HG02759 (cell line): ENCODE measurements at regions not wholly inside any gene's neighbourhood (a gene's known extent, or its start where the extent isn't known, plus 50 kb on each side); places are given as distances from the start of the nearest gene placed in this dataset.

ENCODE experiments used
- ATAC-seq: cut with Tn5 transposase; IDR thresholded peaks from one replicate; pipeline ENCODE4 v1.9.1; 2021; ENCODE audit warnings: mild to moderate bottlenecking, moderate library complexity; ENCODE audit not compliant: unreplicated experiment

GRCh38 chr5:40389591-40389990 lies 290.1 kb upstream of the PTGER4 start:
- no peak for ATAC-seq

GRCh38 chr5:40386289-40386688 lies 293.4 kb upstream of the PTGER4 start:
- peak; percentile 84 for ATAC-seq

- ATAC-seq, result no peak
These were observed 294.2 kb upstream of the PTGER4 start for GRCh38 chr5:40385544-40385943.

- no peak for ATAC-seq
These were observed 294.8 kb upstream of the PTGER4 start for GRCh38 chr5:40384782-40385390.

GRCh38 chr5:40383749-40384651 lies 295.7 kb upstream of the PTGER4 start:
- no peak for ATAC-seq

- ATAC-seq, result no peak
These were observed 297.9 kb upstream of the PTGER4 start for GRCh38 chr5:40381676-40382363.

GRCh38 chr5:40381016-40381415 lies 298.7 kb upstream of the PTGER4 start:
- ATAC-seq, result no peak

GRCh38 chr5:40378396-40379177 lies 301.1 kb upstream of the PTGER4 start:
- ATAC-seq, result peak; percentile 83

GRCh38 chr5:40376566-40376965 lies 303.1 kb upstream of the PTGER4 start:
- peak; percentile 56 for ATAC-seq

GRCh38 chr5:40374853-40375252 lies 304.9 kb upstream of the PTGER4 start:
- no peak for ATAC-seq

- ATAC-seq, result no peak
These were observed 311.5 kb upstream of the PTGER4 start for GRCh38 chr5:40368200-40368599.

GRCh38 chr5:40367255-40367654 lies 312.5 kb upstream of the PTGER4 start:
- no peak for ATAC-seq

- peak; percentile 72 for ATAC-seq
These were observed 314.1 kb upstream of the PTGER4 start for GRCh38 chr5:40365342-40366330.

- ATAC-seq, result no peak
These were observed 315.3 kb upstream of the PTGER4 start for GRCh38 chr5:40364441-40364840.

- ATAC-seq, result no peak
These were observed 318.3 kb upstream of the PTGER4 start for GRCh38 chr5:40361378-40361777.

- no peak for ATAC-seq
These were observed 319.0 kb upstream of the PTGER4 start for GRCh38 chr5:40360685-40361084.

- ATAC-seq, result no peak
These were observed 319.9 kb upstream of the PTGER4 start for GRCh38 chr5:40359832-40360231.

- no peak for ATAC-seq
These were observed 320.6 kb upstream of the PTGER4 start for GRCh38 chr5:40359093-40359492.

- ATAC-seq, result no peak
These were observed 323.5 kb upstream of the PTGER4 start for GRCh38 chr5:40356248-40356647.

- ATAC-seq, result no peak
These were observed 323.9 kb upstream of the PTGER4 start for GRCh38 chr5:40355846-40356245.
